PC-3 (cell line): ENCODE measurements at regions not wholly inside any gene's neighbourhood (a gene's known extent, or its start where the extent isn't known, plus 50 kb on each side); places are given as distances from the start of the nearest gene placed in this dataset.

Experiments
- ATAC-seq: fragments of 200-7000 bp; cut with Tn5 transposase; 2 replicates; pipeline ENCODE4 v1.9.1; 2020; ENCODE audit warnings: mild to moderate bottlenecking, moderate library complexity
- BruUV-seq: library from RNA; stranded (reverse); fragments of 400-500 nt; replicated peaks from 2 replicates; lab custom pipeline; 2021; lab: Mats Ljungman, UMichigan
- CTCF ChIA-PET: fragments of 300-600 bp; sonication (Branson Sonifier 250); formaldehyde crosslinking; loops from one replicate; lab custom pipeline; 2022; ENCODE audit warnings: antibody characterized with exemption; lab: Charles Lee
- POLR2A ChIA-PET: fragments of 300-600 bp; sonication (Branson Sonifier 250); formaldehyde crosslinking; loops from one replicate; lab custom pipeline; 2022; ENCODE audit warnings: antibody characterized with exemption; ENCODE audit not compliant: unreplicated experiment; lab: Charles Lee
- DNase-seq: peaks from one replicate; pipeline ENCODE4 v3.0.0-alpha.2; 2015
- H2AFZ ChIP-seq: fragments of 300-600 bp; sonication (generic); 2 replicates; pipeline ENCODE4 v1.6.0; 2016; ENCODE audit warnings: antibody characterized with exemption, low read length
- H3F3A ChIP-seq: fragments of 300-600 bp; sonication (generic); one replicate; pipeline ENCODE4 v1.6.0; 2017; ENCODE audit warnings: antibody characterized with exemption, low read length, control low read depth, mild to moderate bottlenecking; ENCODE audit not compliant: unreplicated experiment
- H3K27ac ChIP-seq: fragments of 300-600 bp; sonication (generic); 2 replicates; pipeline ENCODE4 v1.5.1; 2016; ENCODE audit warnings: mild to moderate bottlenecking, low read length
- H3K27me3 ChIP-seq: fragments of 300-600 bp; sonication (generic); 2 replicates; pipeline ENCODE4 v1.6.1; 2016; ENCODE audit warnings: low read length, mixed read lengths
- H3K36me3 ChIP-seq: fragments of 300-600 bp; sonication (generic); 2 replicates; pipeline ENCODE4 v1.6.1; 2016; ENCODE audit warnings: low read depth, mixed run types, low read length, mixed read lengths
- H3K4me1 ChIP-seq: fragments of 300-600 bp; sonication (generic); 2 replicates; pipeline ENCODE4 v1.5.1; 2016; ENCODE audit warnings: low read length; ENCODE audit not compliant: insufficient read depth
- H3K4me2 ChIP-seq: fragments of 300-600 bp; sonication (generic); 2 replicates; pipeline ENCODE4 v1.6.0; 2016; ENCODE audit warnings: low read length
- H3K4me3 ChIP-seq: fragments of 300-600 bp; sonication (generic); 2 replicates; pipeline ENCODE4 v1.5.1; 2016; ENCODE audit warnings: mild to moderate bottlenecking, low read length, mixed read lengths
- H3K79me2 ChIP-seq: fragments of 300-600 bp; sonication (generic); 2 replicates; pipeline ENCODE4 v1.6.1; 2017; ENCODE audit warnings: low read length, mixed read lengths
- H3K9ac ChIP-seq: fragments of 300-600 bp; sonication (generic); 2 replicates; pipeline ENCODE4 v1.6.0; 2016; ENCODE audit warnings: mild to moderate bottlenecking, low read length
- H3K9me2 ChIP-seq: fragments of 300-600 bp; sonication (generic); replicated peaks from 2 replicates; pipeline ENCODE4 v1.6.1; 2016; ENCODE audit warnings: mixed run types, low read length, mixed read lengths
- H3K9me3 ChIP-seq: fragments of 300-600 bp; sonication (generic); 2 replicates; pipeline ENCODE4 v1.6.1; 2016; ENCODE audit warnings: low read length, mixed read lengths
- H4K20me1 ChIP-seq: fragments of 300-600 bp; sonication (generic); 2 replicates; pipeline ENCODE4 v1.6.1; 2016; ENCODE audit warnings: low read length, mixed read lengths
- EZH2 ChIP-seq: fragments of 300-600 bp; sonication (generic); IDR thresholded peaks from one replicate; pipeline ENCODE4 v1.6.1; 2017; ENCODE audit warnings: antibody characterized with exemption, mild to moderate bottlenecking, low read length; ENCODE audit not compliant: unreplicated experiment
- EZH2phosphoT487 ChIP-seq: fragments of 300-600 bp; sonication (generic); IDR thresholded peaks from 2 replicates; pipeline ENCODE4 v1.6.1; 2018; ENCODE audit warnings: mild to moderate bottlenecking, antibody characterized with exemption, low read length, borderline replicate concordance
- intact Hi-C: fragments of 100-400 bp; cut with micrococcal nuclease; formaldehyde crosslinking; loops from 2 replicates; pipeline ENCODE4 v1.9.0; 2023
- TF ChIP-seq, protein P1 (sequence below): fragments of 300-600 bp; sonication (generic); conservative IDR thresholded peaks from 2 replicates; pipeline ENCODE4 v1.5.1; 2017; ENCODE audit warnings: antibody characterized with exemption, low read depth, mild to moderate bottlenecking, low read length

DNA sequence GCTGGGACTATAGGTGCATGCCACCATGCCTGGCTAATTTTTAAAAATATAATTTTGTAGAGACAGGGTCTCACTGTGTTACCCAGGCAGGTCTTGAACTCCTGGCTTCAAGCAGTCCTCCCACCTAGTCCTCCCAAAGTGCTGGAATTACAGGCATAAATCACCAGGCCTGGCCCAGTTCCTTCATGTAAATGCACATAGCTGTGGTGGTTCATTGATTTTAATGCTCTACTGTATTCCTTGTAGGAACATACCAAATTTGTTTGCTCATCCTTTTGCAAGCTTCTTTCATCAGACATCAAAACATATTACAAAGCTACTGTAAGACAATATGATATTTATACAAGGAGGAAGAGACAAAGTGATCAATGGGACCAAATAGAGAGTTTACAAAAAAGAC lies 237.5 kb upstream of the ESRRG start:
- intact Hi-C loops = loop anchor here (1.0 to 10.0 kb wide), 13 partner anchors 67 to 1211 kb away; no protein-coding TSS in a partner anchor
- H3K4me2 ChIP-seq = no peak overlapping the region
- ATAC-seq = no peak
- ChIA-PET CTCF (interaction anchor here (0.9 kb wide), 1 partner anchor 378 kb away, joined by 3 read pairs; no protein-coding TSS in a partner anchor), POLR2A (interaction anchor here (0.6 kb wide), 1 partner anchor 194 kb away, joined by 7 read pairs; no protein-coding TSS in a partner anchor)
- H3K27me3 ChIP-seq = no peaks in the 10 kb centered on the region
- H2AFZ ChIP-seq = no peak overlapping the region
- TF ChIP-seq EZH2phosphoT487 = no peak
- TF ChIP-seq EZH2 = no peak
- TF ChIP-seq, protein P1, sequence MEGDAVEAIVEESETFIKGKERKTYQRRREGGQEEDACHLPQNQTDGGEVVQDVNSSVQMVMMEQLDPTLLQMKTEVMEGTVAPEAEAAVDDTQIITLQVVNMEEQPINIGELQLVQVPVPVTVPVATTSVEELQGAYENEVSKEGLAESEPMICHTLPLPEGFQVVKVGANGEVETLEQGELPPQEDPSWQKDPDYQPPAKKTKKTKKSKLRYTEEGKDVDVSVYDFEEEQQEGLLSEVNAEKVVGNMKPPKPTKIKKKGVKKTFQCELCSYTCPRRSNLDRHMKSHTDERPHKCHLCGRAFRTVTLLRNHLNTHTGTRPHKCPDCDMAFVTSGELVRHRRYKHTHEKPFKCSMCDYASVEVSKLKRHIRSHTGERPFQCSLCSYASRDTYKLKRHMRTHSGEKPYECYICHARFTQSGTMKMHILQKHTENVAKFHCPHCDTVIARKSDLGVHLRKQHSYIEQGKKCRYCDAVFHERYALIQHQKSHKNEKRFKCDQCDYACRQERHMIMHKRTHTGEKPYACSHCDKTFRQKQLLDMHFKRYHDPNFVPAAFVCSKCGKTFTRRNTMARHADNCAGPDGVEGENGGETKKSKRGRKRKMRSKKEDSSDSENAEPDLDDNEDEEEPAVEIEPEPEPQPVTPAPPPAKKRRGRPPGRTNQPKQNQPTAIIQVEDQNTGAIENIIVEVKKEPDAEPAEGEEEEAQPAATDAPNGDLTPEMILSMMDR = no peak
- H3K79me2 ChIP-seq = no peaks in the 10 kb centered on the region
- no peak overlapping the region for H3K4me3 ChIP-seq
- H3K36me3 ChIP-seq = no peaks in the 10 kb centered on the region
- H4K20me1 ChIP-seq = no peaks in the 10 kb centered on the region
- H3K27ac ChIP-seq = no peak overlapping the region
- H3F3A ChIP-seq = no peaks in the 10 kb centered on the region
- DNase-seq = no peak
- H3K9ac ChIP-seq = no peak overlapping the region
- no TSS peak for BruUV-seq
- no peaks in the 10 kb centered on the region for H3K9me3 ChIP-seq
- no peaks in the 10 kb centered on the region for H3K9me2 ChIP-seq
- H3K4me1 ChIP-seq = no peaks in the 10 kb centered on the region

DNA sequence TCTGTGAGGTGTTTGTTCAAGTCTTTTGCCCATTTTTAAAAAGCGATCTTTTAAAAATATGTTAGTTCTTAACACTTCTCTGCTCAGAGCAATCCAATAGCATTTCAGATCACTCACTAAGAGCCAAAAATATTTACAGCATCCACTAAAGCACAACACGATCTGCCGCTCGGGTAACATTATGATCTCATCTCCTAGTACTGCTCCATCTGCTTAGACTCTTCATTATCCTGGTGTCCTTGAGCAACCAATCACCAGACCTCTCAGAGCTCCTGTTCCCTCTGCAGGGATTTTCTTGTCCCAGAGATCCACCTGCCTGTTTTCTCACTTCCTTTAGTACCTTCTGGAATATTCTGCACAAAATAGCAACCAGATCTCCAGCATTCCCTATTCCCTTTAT lies 235.3 kb upstream of the ESRRG start:
- ChIA-PET CTCF (no interaction called here), POLR2A (no interaction called here)
- no peak overlapping the region for H3K4me3 ChIP-seq
- no peaks in the 10 kb centered on the region for H3K36me3 ChIP-seq
- no peaks in the 10 kb centered on the region for H3K79me2 ChIP-seq
- H3F3A ChIP-seq = no peaks in the 10 kb centered on the region
- no peaks in the 10 kb centered on the region for H3K9me2 ChIP-seq
- H3K9ac ChIP-seq = no peak overlapping the region
- no peak for DNase-seq
- H3K4me1 ChIP-seq = no peaks in the 10 kb centered on the region
- no TSS peak for BruUV-seq
- no peak for TF ChIP-seq EZH2
- TF ChIP-seq EZH2phosphoT487 = no peak
- TF ChIP-seq, protein P1 = no peak
- H3K4me2 ChIP-seq = no peak overlapping the region
- no peaks in the 10 kb centered on the region for H4K20me1 ChIP-seq
- no peak overlapping the region for H2AFZ ChIP-seq
- intact Hi-C loops = no loop called here
- H3K27ac ChIP-seq = no peak overlapping the region
- no peaks in the 10 kb centered on the region for H3K9me3 ChIP-seq
- no peaks in the 10 kb centered on the region for H3K27me3 ChIP-seq
- ATAC-seq = no peak

DNA sequence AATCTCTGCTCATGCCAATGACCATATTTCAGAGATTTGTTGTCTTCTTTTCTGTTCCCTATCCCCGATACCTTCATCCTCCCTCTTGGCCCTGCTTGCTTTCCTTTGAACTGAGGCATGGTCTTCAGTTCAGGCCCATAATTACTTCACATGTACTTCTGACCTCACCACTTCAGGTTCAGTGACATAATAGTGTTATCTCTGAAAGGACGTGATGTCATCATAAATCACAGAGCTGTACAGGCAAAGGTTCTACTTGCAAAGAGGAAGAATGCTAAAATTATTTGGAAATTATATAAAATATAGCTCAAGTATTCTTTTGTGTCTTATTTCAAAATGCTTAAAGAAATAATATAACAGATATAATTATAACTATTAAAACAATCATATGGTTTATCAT lies 230.3 kb upstream of the ESRRG start:
- ATAC-seq (no peak), DNase-seq (no peak)
- Histone ChIP-seq H2AFZ (no peak overlapping the region), H3K36me3 (no peaks in the 10 kb centered on the region), H3K27ac (no peak overlapping the region), H3K79me2 (no peaks in the 10 kb centered on the region), H3K9me3 (no peaks in the 10 kb centered on the region), H3K9ac (no peak overlapping the region), H3K4me3 (no peak overlapping the region), H3K4me2 (no peak overlapping the region), H3K4me1 (no peaks in the 10 kb centered on the region), H3K9me2 (no peaks in the 10 kb centered on the region), H4K20me1 (no peaks in the 10 kb centered on the region), H3K27me3 (no peaks in the 10 kb centered on the region), H3F3A (no peaks in the 10 kb centered on the region)
- intact Hi-C loops = no loop called here
- no peak for TF ChIP-seq EZH2phosphoT487
- TF ChIP-seq, protein P1 = no peak
- no peak for TF ChIP-seq EZH2
- ChIA-PET CTCF (no interaction called here), POLR2A (interaction anchor here (0.6 kb wide), 1 partner anchor 8 kb away, joined by 4 read pairs; no protein-coding TSS in a partner anchor)
- no TSS peak for BruUV-seq
